ENCODE measurements at regions not wholly inside any gene's neighbourhood (a gene's known extent, or its start where the extent isn't known, plus 50 kb on each side); places are given as distances from the start of the nearest gene placed in this dataset.

DNA sequence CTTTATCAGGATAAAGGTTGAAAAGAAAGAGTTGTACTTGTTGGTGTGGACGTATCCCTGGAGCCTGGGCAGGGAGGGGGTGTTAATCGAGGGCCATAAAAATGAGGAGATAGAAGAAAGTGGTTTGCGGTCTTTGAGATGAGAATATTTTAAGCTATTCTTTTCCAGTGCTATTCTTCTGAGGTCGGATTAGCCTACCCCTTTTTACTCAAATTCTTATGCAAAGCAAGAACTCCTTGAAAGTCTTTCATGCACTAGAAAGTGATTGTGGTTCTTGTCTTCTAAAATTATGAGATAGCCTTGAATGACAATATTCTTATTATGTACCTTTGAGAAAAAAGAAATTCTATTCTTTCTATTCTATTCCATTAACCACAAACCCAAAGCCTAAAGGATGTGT lies 201.3 kb upstream of the SEMA3C start:
- H3K9ac ChIP-seq (ENCODE audit: low read length in 5 of 5), result no peak overlapping the region
- H3K27me3 ChIP-seq (ENCODE audit: control insufficient read depth in 5 of 5, insufficient read depth in 4 of 5, low read length in 5 of 5), result no peaks in the 10 kb centered on the region
- H3K4me1 ChIP-seq (ENCODE audit: control insufficient read depth in 5 of 5, insufficient read depth in 5 of 5, low read length in 5 of 5), result no peaks in the 10 kb centered on the region
- no peak overlapping the region for H3K27ac ChIP-seq (ENCODE audit: low read depth, low read length)
- no peak overlapping the region for H3K4me3 ChIP-seq (ENCODE audit: low read depth in 1 of 5, low read length in 5 of 5)
- H3K9me3 ChIP-seq (ENCODE audit: control insufficient read depth in 5 of 5, low read length in 5 of 5), result no peaks in the 10 kb centered on the region
- H3K36me3 ChIP-seq (ENCODE audit: control insufficient read depth in 5 of 5, insufficient read depth in 5 of 5, low read length in 5 of 5), result no peaks in the 10 kb centered on the region

DNA sequence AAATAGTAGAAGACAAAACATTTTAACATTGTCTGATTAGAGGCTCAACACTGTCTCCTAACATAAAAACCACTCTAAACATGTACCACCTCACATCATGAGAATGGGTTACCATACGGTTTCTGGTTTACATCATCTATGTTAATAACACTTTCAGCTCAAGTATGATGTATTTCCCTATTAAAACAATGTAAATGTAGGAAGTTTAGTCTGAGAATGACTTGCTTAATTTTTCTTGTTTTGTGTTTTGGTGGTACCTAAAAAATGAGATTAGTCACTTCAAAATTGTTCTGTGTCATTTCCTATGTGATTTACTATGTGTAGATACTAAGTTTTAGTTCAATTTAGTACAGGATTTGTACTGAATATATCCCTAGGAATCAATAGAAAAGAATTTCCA lies 195.8 kb upstream of the SEMA3C start:
- Histone ChIP-seq H3K27ac (ENCODE audit: low read depth, low read length) (no peak overlapping the region), H3K36me3 (ENCODE audit: control insufficient read depth in 5 of 5, insufficient read depth in 5 of 5, low read length in 5 of 5) (no peaks in the 10 kb centered on the region), H3K4me3 (ENCODE audit: low read depth in 1 of 5, low read length in 5 of 5) (no peak overlapping the region), H3K9ac (ENCODE audit: low read length in 5 of 5) (no peak overlapping the region), H3K27me3 (ENCODE audit: control insufficient read depth in 5 of 5, insufficient read depth in 4 of 5, low read length in 5 of 5) (no peaks in the 10 kb centered on the region), H3K9me3 (ENCODE audit: control insufficient read depth in 5 of 5, low read length in 5 of 5) (no peaks in the 10 kb centered on the region), H3K4me1 (ENCODE audit: control insufficient read depth in 5 of 5, insufficient read depth in 5 of 5, low read length in 5 of 5) (no peaks in the 10 kb centered on the region)

- Histone ChIP-seq H3K27ac (ENCODE audit: low read depth, low read length) (no peak overlapping the region), H3K27me3 (ENCODE audit: control insufficient read depth in 5 of 5, insufficient read depth in 4 of 5, low read length in 5 of 5) (no peaks in the 10 kb centered on the region), H3K9me3 (ENCODE audit: control insufficient read depth in 5 of 5, low read length in 5 of 5) (no peaks in the 10 kb centered on the region), H3K4me1 (ENCODE audit: control insufficient read depth in 5 of 5, insufficient read depth in 5 of 5, low read length in 5 of 5) (no peaks in the 10 kb centered on the region), H3K4me3 (ENCODE audit: low read depth in 1 of 5, low read length in 5 of 5) (no peak overlapping the region), H3K36me3 (ENCODE audit: control insufficient read depth in 5 of 5, insufficient read depth in 5 of 5, low read length in 5 of 5) (no peaks in the 10 kb centered on the region), H3K9ac (ENCODE audit: low read length in 5 of 5) (no peak overlapping the region)
Measured at GRCh38 chr7:81112731-81113130, 193.9 kb upstream of the SEMA3C start.

DNA sequence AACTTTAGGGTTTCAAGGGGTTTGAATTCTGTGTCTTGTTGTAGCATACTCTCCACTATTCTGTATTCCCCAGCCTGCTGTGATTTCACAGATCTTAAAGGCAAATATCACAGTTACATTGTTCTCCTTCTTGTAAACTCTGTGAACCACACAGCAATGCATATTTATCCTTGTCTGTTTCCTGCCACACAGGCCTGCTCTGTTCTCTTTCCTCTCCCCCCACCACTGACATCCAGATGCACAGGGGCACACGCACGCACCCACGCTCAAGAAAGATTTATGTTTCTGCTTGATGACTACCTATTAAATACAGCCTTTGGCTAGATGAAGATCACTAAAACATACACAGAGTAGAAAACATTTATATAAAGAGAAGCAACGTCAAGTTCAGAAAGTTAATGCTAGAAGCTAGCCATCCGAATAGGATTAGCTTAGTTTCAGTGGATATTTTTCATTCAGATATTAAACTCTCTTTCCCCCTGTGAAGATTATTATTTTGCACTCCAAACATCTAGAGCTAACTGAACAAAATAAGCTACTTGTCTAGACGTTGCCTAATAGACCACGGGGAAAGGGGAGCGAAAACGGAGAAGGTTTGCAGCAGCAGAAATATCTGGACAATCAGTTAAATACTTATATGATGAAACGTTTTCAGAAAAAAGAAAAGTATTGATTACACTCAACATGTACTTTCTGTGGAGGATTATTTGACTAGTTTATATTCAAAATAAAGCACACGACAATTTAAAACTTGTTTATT lies 193.1 kb upstream of the SEMA3C start:
- H3K27ac ChIP-seq (ENCODE audit: low read depth, low read length), result no peak overlapping the region
- no peak overlapping the region for H3K9ac ChIP-seq (ENCODE audit: low read length in 5 of 5)
- H3K4me3 ChIP-seq (ENCODE audit: low read depth in 1 of 5, low read length in 5 of 5), result no peak overlapping the region
- H3K27me3 ChIP-seq (ENCODE audit: control insufficient read depth in 5 of 5, insufficient read depth in 4 of 5, low read length in 5 of 5), result no peaks in the 10 kb centered on the region
- H3K4me1 ChIP-seq (ENCODE audit: control insufficient read depth in 5 of 5, insufficient read depth in 5 of 5, low read length in 5 of 5), result no peaks in the 10 kb centered on the region
- no peaks in the 10 kb centered on the region for H3K9me3 ChIP-seq (ENCODE audit: control insufficient read depth in 5 of 5, low read length in 5 of 5)
- H3K36me3 ChIP-seq (ENCODE audit: control insufficient read depth in 5 of 5, insufficient read depth in 5 of 5, low read length in 5 of 5), result no peaks in the 10 kb centered on the region

DNA sequence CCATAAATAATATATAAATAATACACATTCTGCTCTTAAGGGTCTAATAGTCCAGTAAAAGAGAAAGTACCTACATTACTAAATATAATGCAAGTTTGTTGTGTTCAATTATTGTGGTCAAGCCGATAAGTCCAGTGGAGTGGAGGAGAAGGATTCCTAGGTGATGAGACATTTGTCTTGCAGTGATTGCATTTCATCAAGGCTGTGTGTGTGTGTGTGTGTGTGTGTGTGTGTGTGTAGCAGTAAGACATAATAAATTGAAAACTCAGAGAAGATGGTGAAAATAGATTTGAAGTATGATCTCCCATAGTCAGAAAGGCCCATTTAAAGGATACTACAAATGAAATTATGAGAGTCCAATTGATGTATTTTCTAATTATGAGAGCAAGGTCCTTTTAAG lies 192.5 kb upstream of the SEMA3C start:
- no peak overlapping the region for H3K4me3 ChIP-seq (ENCODE audit: low read depth in 1 of 5, low read length in 5 of 5)
- no peak overlapping the region for H3K27ac ChIP-seq (ENCODE audit: low read depth, low read length)
- no peaks in the 10 kb centered on the region for H3K36me3 ChIP-seq (ENCODE audit: control insufficient read depth in 5 of 5, insufficient read depth in 5 of 5, low read length in 5 of 5)
- no peaks in the 10 kb centered on the region for H3K4me1 ChIP-seq (ENCODE audit: control insufficient read depth in 5 of 5, insufficient read depth in 5 of 5, low read length in 5 of 5)
- H3K27me3 ChIP-seq (ENCODE audit: control insufficient read depth in 5 of 5, insufficient read depth in 4 of 5, low read length in 5 of 5), result no peaks in the 10 kb centered on the region
- no peaks in the 10 kb centered on the region for H3K9me3 ChIP-seq (ENCODE audit: control insufficient read depth in 5 of 5, low read length in 5 of 5)
- no peak overlapping the region for H3K9ac ChIP-seq (ENCODE audit: low read length in 5 of 5)

GRCh38 chr7:81110673-81111072 lies 191.8 kb upstream of the SEMA3C start:
- Histone ChIP-seq H3K4me3 (ENCODE audit: low read depth in 1 of 5, low read length in 5 of 5) (no peak overlapping the region), H3K4me1 (ENCODE audit: control insufficient read depth in 5 of 5, insufficient read depth in 5 of 5, low read length in 5 of 5) (no peaks in the 10 kb centered on the region), H3K9ac (ENCODE audit: low read length in 5 of 5) (no peak overlapping the region), H3K9me3 (ENCODE audit: control insufficient read depth in 5 of 5, low read length in 5 of 5) (no peaks in the 10 kb centered on the region), H3K27me3 (ENCODE audit: control insufficient read depth in 5 of 5, insufficient read depth in 4 of 5, low read length in 5 of 5) (no peaks in the 10 kb centered on the region), H3K27ac (ENCODE audit: low read depth, low read length) (no peak overlapping the region), H3K36me3 (ENCODE audit: control insufficient read depth in 5 of 5, insufficient read depth in 5 of 5, low read length in 5 of 5) (no peaks in the 10 kb centered on the region)

- Histone ChIP-seq H3K4me1 (ENCODE audit: control insufficient read depth in 5 of 5, insufficient read depth in 5 of 5, low read length in 5 of 5) (peaks cover 0 to 10% (median 4%) of the 10 kb centered on the region in 5 donors), H3K4me3 (ENCODE audit: low read depth in 1 of 5, low read length in 5 of 5) (no peak overlapping the region), H3K9me3 (ENCODE audit: control insufficient read depth in 5 of 5, low read length in 5 of 5) (no peaks in the 10 kb centered on the region), H3K36me3 (ENCODE audit: control insufficient read depth in 5 of 5, insufficient read depth in 5 of 5, low read length in 5 of 5) (no peaks in the 10 kb centered on the region), H3K27me3 (ENCODE audit: control insufficient read depth in 5 of 5, insufficient read depth in 4 of 5, low read length in 5 of 5) (no peaks in the 10 kb centered on the region), H3K27ac (ENCODE audit: low read depth, low read length) (no peak overlapping the region), H3K9ac (ENCODE audit: low read length in 5 of 5) (no peak overlapping the region)
Measured at GRCh38 chr7:81098213-81098612, 179.4 kb upstream of the SEMA3C start.

DNA sequence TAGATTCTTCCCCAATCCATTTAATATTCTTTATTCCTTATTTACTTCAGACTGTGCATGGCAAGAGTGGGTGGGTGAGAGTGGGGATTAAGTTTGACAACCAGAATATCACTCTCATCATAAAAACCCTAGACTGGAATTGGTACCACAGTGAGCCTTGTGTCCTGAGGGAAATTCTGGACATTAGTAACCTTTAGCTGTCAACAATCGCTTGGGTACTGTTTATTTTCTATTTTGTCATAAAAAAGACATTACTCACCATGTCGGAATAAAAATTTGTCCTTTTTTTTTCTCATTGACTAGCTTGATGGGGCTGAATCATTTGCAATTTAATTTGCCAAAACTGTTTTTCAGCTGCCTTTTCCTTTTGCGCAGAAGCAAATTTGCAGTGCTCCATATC lies 176.1 kb upstream of the SEMA3C start:
- H3K27ac ChIP-seq (ENCODE audit: low read depth, low read length), result no peak overlapping the region
- H3K9ac ChIP-seq (ENCODE audit: low read length in 5 of 5), result no peak overlapping the region
- H3K9me3 ChIP-seq (ENCODE audit: control insufficient read depth in 5 of 5, low read length in 5 of 5), result no peaks in the 10 kb centered on the region

DNA sequence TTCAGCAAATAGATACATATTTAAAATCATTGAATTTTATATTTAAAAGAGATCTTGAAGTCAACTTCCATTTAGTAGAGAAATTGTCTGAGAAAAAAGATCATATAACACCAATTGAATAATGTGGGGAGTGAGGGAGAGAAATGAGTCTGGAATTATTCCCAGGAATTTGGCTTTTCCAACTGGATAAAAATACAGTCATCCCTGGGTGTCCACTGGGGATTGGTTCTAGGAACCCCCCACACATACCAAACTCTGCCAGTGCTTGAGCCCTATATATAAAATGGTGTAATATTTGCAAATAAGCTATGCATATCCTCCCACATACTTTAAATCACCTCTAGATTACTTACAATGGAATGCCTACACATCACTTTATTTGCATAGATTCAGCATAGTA lies 162.8 kb upstream of the SEMA3C start:
- Histone ChIP-seq H3K9ac (ENCODE audit: low read length in 5 of 5) (no peak overlapping the region), H3K9me3 (ENCODE audit: control insufficient read depth in 5 of 5, low read length in 5 of 5) (peaks cover 0 to 11% (median 3%) of the 10 kb centered on the region in 5 donors), H3K27me3 (ENCODE audit: control insufficient read depth in 5 of 5, insufficient read depth in 4 of 5, low read length in 5 of 5) (no peaks in the 10 kb centered on the region), H3K27ac (ENCODE audit: low read depth, low read length) (peak overlapping the region; percentile 77), H3K36me3 (ENCODE audit: control insufficient read depth in 5 of 5, insufficient read depth in 5 of 5, low read length in 5 of 5) (no peaks in the 10 kb centered on the region), H3K4me1 (ENCODE audit: control insufficient read depth in 5 of 5, insufficient read depth in 5 of 5, low read length in 5 of 5) (peaks cover 0 to 16% (median 6%) of the 10 kb centered on the region in 5 donors), H3K4me3 (ENCODE audit: low read depth in 1 of 5, low read length in 5 of 5) (no peak overlapping the region)

More for the DNA sequence above, 176.1 kb upstream of the SEMA3C start:
- no peaks in the 10 kb centered on the region for H3K27me3 ChIP-seq (ENCODE audit: control insufficient read depth in 5 of 5, insufficient read depth in 4 of 5, low read length in 5 of 5)
- peaks cover 0 to 10% (median 4%) of the 10 kb centered on the region in 5 donors for H3K4me1 ChIP-seq (ENCODE audit: control insufficient read depth in 5 of 5, insufficient read depth in 5 of 5, low read length in 5 of 5)
- H3K4me3 ChIP-seq (ENCODE audit: low read depth in 1 of 5, low read length in 5 of 5), result no peak overlapping the region
- H3K36me3 ChIP-seq (ENCODE audit: control insufficient read depth in 5 of 5, insufficient read depth in 5 of 5, low read length in 5 of 5), result no peaks in the 10 kb centered on the region

DNA sequence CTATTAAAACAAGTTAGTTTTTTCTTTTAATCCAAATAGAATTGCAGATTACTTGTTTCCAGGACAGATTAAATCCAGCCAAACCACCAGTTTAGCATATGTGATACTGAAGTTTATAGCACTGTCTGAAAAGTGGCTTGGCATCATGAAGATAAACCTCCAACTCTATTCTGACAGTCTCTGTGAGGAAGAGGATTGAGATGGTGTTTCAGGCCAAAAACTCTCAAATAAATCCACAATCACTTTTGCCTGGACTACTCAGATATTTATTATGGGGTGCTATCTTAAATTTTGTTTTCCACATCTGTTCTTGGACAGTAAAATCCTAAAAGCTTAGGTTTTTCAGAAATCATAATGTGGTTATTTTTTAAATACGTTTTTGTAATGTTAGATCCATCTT lies 161.7 kb upstream of the SEMA3C start:
- no peak overlapping the region for H3K27ac ChIP-seq (ENCODE audit: low read depth, low read length)
- no peaks in the 10 kb centered on the region for H3K36me3 ChIP-seq (ENCODE audit: control insufficient read depth in 5 of 5, insufficient read depth in 5 of 5, low read length in 5 of 5)
- peaks cover 0 to 11% (median 3%) of the 10 kb centered on the region in 5 donors for H3K9me3 ChIP-seq (ENCODE audit: control insufficient read depth in 5 of 5, low read length in 5 of 5)
- H3K4me3 ChIP-seq (ENCODE audit: low read depth in 1 of 5, low read length in 5 of 5), result no peak overlapping the region
- H3K4me1 ChIP-seq (ENCODE audit: control insufficient read depth in 5 of 5, insufficient read depth in 5 of 5, low read length in 5 of 5), result peaks cover 0 to 16% (median 6%) of the 10 kb centered on the region in 5 donors
- H3K9ac ChIP-seq (ENCODE audit: low read length in 5 of 5), result no peak overlapping the region
- no peaks in the 10 kb centered on the region for H3K27me3 ChIP-seq (ENCODE audit: control insufficient read depth in 5 of 5, insufficient read depth in 4 of 5, low read length in 5 of 5)
